D721Med (cell line): ENCODE measurements at regions not wholly inside any gene's neighbourhood (a gene's known extent, or its start where the extent isn't known, plus 50 kb on each side); places are given as distances from the start of the nearest gene placed in this dataset.
A peak's percentile ranks its signal among the peaks of the same experiment; 100 is the strongest.

Experiments used
- DNase-seq: peaks from one replicate; pipeline ENCODE4 v3.0.0; 2011; ENCODE audit warnings: low spot score; ENCODE audit not compliant: insufficient read length
- FAIRE-seq: peaks from 2 replicates; lab custom pipeline; 2011; peaks lifted over from hg19 to GRCh38; lab: Jason Lieb, UNC
- TF ChIP-seq, protein P1 (sequence below): IDR thresholded peaks from 2 replicates; pipeline ENCODE4 v1.5.1; 2012; ENCODE audit warnings: mild to moderate bottlenecking, control low read depth; ENCODE audit not compliant: insufficient read depth; ENCODE audit errors: missing control alignments

GRCh38 chr18:56256659-56257058, 381.7 kb downstream of the TXNL1 start:
- FAIRE-seq, result no peak
- TF ChIP-seq, protein P1, sequence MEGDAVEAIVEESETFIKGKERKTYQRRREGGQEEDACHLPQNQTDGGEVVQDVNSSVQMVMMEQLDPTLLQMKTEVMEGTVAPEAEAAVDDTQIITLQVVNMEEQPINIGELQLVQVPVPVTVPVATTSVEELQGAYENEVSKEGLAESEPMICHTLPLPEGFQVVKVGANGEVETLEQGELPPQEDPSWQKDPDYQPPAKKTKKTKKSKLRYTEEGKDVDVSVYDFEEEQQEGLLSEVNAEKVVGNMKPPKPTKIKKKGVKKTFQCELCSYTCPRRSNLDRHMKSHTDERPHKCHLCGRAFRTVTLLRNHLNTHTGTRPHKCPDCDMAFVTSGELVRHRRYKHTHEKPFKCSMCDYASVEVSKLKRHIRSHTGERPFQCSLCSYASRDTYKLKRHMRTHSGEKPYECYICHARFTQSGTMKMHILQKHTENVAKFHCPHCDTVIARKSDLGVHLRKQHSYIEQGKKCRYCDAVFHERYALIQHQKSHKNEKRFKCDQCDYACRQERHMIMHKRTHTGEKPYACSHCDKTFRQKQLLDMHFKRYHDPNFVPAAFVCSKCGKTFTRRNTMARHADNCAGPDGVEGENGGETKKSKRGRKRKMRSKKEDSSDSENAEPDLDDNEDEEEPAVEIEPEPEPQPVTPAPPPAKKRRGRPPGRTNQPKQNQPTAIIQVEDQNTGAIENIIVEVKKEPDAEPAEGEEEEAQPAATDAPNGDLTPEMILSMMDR, result no peak
- no peak for DNase-seq

GRCh38 chr18:56255381-56255780, 383.0 kb downstream of the TXNL1 start:
- DNase-seq (no peak), FAIRE-seq (no peak)
- TF ChIP-seq, protein P1, result no peak

DNA sequence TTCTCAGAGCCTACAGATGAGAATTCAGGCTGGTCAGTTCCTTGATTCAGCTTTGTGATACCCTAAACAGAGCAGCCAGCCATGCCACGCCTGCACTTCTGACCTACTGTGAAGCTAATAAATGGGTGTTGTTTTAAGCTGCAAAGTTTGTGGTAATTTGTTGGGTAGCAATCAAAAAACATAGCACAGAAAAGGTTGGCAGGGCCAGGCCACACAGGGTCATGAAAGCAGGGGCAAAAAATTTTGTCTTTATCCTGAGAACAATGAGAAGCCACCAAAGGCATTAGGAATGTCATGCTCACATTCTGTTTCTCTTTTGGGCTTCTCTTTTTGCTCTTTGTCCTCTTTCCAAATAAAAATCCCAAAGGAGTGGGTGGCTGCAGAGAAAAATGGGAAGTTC, 385.9 kb downstream of the TXNL1 start:
- TF ChIP-seq, protein P1, result no peak
- FAIRE-seq (no peak), DNase-seq (no peak)

GRCh38 chr18:56248610-56249235, 389.7 kb downstream of the TXNL1 start:
- TF ChIP-seq, protein P1, result no peak
- peak; percentile 96 for FAIRE-seq
- DNase-seq, result no peak

DNA sequence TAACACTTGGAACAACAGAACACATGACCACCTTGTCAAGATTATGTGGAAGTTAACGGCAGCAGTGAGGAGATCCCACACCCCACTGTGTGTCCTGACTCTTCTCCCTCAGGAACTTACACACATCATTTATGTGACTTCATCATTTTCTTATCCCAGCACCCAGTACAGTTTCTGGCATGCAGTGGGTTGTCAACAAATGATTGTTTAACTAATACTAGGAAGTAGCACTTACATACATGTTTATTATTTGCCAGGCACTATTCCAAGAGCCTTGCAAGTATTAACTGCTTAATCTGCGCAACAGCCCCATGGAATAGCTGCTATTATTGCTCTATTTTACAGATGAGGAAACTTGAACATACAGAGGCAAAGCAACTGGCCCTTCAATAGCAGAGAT, 391.5 kb downstream of the TXNL1 start:
- DNase-seq (no peak), FAIRE-seq (no peak)
- TF ChIP-seq, protein P1, result no peak

DNA sequence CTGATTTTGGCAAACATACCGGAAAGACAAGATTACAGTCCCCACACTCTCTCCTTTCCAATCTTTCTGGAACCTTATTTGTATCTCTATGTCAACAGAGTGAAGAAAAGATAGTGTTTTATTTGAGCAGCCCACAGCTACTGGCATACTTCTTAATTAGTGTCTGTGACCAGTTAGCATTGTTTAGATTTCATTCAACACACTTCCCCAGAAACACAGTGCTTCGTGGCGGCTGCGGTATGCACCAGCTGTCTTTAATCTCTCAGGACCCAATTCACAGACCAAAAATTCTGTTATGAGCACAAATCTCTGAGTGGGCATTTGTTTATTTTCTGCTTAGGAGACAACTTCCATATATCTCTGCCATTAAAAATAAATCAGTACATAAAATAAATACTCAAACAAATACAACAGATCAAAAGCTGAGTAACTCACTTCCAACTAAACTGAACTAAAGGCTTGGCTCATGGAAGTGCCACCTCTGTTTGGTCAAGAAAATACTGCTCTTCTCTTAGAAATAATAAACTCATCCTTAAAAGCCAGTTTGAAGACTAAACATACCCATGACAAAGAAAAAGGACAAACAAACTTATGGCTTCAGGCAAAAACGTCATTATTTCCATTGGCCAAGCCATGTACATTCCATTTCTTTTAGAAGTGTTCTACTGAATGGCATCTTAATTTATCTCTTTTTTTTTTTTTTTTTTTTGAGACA, 392.4 kb downstream of the TXNL1 start:
- TF ChIP-seq, protein P1, result no peak
- FAIRE-seq (peak; percentile 91), DNase-seq (no peak)

- FAIRE-seq, result no peak
- DNase-seq, result no peak
- TF ChIP-seq, protein P1, result no peak
These were observed 398.0 kb downstream of the TXNL1 start for GRCh38 chr18:56240405-56240804.
